ENCODE measurements at regions not wholly inside any gene's neighbourhood (a gene's known extent, or its start where the extent isn't known, plus 50 kb on each side); places are given as distances from the start of the nearest gene placed in this dataset.

GRCh38 chr13:111017755-111018459 is 97.2 kb upstream of the ARHGEF7 start:
- TF ChIP-seq EZH2phosphoT487 (IDR thresholded peaks at IDR 0.05; ENCODE audit: insufficient read depth, low read depth) (no peak), EZH2 (IDR thresholded peaks at IDR 0.05; ENCODE audit: insufficient read depth, poor library complexity, severe bottlenecking) (no peak)
